NCI-H524 (cell line): ENCODE measurements at regions not wholly inside any gene's neighbourhood (a gene's known extent, or its start where the extent isn't known, plus 50 kb on each side); places are given as distances from the start of the nearest gene placed in this dataset.

Experiments
- DNase-seq, 2 experiments: peaks; one replicate each; lab custom pipeline; 2025; lab: John Stamatoyannopoulos, UW

- DNase-seq, result peak; percentile 4 to 64
Observed at GRCh38 chr1:87683196-87683956, 354.7 kb downstream of the LMO4 start.

DNA sequence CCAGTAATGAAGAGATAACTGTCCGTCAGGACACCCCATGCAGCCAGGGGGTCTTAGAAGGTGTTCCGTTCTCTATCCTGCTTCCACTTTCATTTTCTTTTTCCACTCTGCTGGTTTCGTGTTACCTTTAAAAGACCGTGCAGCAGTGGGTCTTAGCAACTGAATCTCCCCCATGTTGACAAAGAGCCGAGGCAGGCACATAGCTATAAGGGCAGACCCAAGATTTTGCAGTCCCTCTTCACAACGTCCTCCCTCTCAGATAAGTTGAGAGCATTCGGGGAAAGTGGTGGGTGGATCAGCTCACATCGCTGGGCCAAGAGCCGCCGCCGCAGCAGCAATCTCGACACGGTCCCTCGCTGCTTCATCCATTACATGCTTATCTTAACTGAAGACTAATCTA, 355.5 kb downstream of the LMO4 start:
- no peak for DNase-seq

DNA sequence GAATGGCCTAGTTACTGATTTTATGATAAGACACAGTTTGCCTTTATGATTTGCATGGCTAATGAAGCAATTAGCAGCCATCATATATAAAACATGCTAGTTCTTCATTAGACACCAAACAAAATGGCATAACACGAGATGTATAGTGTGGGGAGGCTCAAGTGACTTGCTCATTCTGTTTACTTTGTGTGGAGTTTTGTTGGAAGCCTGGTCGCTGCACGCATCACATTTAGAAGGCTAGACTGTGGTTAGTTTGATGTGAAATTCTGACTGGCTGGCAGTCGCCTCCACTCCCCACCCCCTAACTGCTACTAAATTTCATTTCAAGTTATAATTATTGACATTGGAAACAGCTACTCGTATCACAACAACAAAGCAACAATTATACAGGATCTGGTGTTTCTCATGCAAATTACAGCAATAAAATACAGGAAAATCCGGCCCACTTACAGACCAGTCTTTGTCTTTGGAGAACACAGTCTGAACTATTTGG, 356.1 kb downstream of the LMO4 start:
- no peak for DNase-seq

DNA sequence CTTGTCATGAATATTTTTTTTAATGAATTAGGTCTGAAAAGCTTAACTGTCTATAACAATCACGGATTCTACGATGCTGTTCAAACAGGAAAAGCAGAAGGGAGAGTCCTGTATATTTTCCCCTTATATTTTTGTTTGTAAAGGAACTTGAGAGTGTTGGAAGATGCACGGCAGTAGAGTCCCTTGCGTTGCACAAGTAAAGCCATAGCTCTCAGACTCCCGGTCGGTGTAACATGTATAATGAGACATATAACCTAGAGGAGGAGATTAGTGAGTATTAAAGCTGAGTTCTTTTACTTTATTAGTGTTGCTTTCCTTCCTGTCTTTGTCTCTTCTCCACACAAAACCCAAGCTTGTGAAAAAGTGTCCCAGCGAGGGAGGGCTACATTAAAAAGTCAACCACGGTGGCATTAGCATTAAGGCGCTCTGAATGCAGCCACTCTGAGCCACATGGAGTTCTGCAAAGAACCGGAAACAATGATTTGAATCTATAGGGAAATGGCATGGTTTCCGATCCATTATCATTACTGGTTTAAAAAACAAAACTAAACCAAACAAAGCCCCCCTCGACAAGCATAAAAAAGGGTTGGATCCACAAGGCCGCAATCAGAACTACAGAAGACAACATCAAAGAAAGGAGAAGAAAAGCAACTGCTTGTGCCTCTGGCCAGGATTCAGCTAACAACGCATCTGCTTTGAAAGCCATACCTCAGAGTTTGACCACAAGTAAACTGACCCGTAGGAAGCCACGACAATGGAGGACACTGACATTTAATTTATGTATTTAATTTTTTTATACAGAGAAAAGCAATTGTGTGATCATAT, 356.8 kb downstream of the LMO4 start:
- DNase-seq, result no peak

DNA sequence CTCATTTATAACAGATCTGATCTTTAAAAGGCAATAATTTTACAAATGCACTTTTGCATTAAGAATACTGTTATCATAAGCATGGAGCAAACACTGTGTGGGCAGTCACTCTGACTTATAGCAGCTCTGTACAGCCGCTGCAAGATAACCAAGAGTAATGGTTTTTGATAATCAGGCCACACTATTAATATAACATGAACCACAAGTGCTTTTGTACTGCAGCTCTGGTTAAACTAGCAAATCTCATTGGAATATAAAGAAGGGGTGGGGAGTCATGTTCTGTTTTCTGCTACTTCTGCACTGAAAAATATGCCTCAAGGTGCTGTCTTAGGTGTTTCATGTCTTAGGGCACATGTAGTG, 357.4 kb downstream of the LMO4 start:
- DNase-seq, result no peak

- no peak for DNase-seq
Observed at GRCh38 chr1:87686671-87687070, 358.0 kb downstream of the LMO4 start.

- DNase-seq, result no peak
Observed at GRCh38 chr1:87688136-87688535, 359.5 kb downstream of the LMO4 start.

GRCh38 chr1:87689487-87689886, 360.8 kb downstream of the LMO4 start:
- no peak for DNase-seq

DNA sequence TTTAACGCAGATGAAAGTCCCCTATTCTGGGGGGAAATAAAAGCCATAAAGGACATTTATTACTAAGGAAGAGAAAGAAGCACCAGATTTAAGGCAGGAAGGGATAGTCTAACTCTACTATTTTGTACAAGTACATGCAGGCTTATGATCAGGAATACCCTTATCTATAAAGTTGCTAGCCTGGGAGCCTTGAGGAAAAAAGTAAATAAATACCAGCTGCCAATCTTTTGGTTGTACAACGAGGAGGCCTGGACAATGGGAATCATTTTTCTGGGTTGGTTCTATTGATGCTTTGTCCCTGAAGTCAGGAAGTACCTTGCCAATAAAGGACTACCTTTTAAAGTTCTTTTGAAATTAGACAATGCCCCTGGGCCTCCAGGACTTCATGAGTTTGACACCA, 367.8 kb downstream of the LMO4 start:
- no peak for DNase-seq

- DNase-seq, result no peak
Observed at GRCh38 chr1:87702455-87702854, 373.8 kb downstream of the LMO4 start.

GRCh38 chr1:87705233-87705632, 376.6 kb downstream of the LMO4 start:
- no peak for DNase-seq

GRCh38 chr1:87706203-87706602, 377.5 kb downstream of the LMO4 start:
- no peak for DNase-seq

GRCh38 chr1:87706779-87707228, 378.1 kb downstream of the LMO4 start:
- no peak for DNase-seq

GRCh38 chr1:87707411-87707810, 378.7 kb downstream of the LMO4 start:
- DNase-seq, result no peak

GRCh38 chr1:87712261-87713010, 383.8 kb downstream of the LMO4 start:
- no peak for DNase-seq

GRCh38 chr1:87714278-87714677, 385.6 kb downstream of the LMO4 start:
- no peak for DNase-seq

DNA sequence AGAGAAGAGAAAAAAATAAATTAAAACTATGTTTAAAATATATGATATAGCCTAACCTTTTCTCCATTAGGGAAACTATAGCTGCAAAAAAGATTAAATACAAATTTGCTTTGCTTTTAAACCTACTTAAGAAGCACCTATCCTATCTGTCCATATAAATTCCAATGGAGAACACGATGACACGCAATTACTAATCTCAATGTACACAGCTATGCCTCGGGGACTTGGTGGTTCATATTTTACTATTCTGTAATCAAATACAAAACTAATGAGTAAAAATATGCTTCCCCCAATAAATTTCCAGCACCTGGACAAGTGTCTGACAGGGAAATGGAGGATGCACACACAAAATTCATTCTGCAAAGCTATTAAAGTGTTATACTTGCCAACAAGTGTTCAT, 386.4 kb downstream of the LMO4 start:
- DNase-seq, result no peak

DNA sequence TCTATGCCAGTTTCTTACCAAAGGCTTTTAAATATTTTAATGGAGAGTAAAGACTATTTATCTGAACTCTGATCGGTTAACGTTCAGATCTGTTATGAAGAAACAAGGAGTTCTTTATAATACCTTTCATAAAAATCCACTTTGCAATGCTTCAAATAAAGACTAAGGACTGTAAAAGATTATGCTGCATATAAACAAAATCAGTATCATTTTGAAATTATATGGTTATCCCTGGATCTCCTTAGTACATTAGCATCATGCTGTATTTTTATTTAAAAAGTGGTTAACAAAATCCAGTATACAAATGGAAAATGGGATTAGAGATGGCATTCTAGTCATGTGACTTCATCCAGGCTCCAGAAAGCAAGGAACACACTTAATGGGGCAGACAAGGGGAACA, 386.8 kb downstream of the LMO4 start:
- DNase-seq, result no peak

DNA sequence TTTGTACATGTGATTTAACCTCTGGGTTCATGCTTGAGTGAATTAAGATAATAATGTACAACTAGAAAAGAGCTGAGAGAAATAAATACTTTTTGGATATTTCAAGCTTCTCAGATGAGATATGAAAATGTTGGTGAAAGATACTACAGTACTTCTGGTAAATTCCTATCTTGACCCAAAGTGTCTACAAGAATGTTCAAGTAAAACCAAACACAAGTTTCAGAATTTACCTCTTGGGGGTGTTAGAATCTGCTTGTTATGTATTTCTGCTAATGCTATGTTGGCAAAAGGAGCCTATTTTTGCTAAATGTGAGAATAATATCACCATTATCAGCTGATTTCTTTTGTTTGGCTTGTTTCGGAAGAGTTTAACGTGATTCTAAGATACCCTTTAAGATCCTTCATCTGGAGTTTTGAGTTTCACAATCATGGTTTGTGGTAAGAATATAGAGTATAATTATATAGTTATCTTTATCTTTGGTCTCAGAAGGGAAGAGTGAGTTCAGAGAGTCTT, 388.5 kb downstream of the LMO4 start:
- no peak for DNase-seq

GRCh38 chr1:87718241-87718950, 389.7 kb downstream of the LMO4 start:
- DNase-seq, result peak in 1 of 2 experiments; percentile 13

- no peak for DNase-seq
Observed at GRCh38 chr1:87719658-87720057, 391.0 kb downstream of the LMO4 start.

DNA sequence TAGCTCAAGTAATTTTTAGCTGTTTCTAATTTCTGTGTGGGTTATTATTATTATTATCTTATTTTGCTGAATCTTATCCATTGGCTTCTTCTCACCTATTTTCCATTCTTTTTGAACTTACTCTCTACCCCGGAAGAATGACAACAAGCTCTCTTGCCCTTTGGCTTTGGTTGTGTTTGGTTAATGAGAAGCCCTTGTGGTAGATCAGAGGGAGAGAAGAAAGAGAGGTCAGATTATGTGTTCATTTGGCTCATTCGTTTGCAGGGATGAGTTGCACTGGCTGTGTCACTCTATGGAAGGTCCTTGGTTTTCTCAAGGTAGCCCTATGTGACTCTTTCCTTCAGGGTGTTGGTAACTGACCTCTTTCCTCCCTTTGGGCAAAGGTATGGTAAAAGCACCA, 391.9 kb downstream of the LMO4 start:
- DNase-seq, result no peak
